GM12878 (cell line): ENCODE measurements at regions not wholly inside any gene's neighbourhood (a gene's known extent, or its start where the extent isn't known, plus 50 kb on each side); places are given as distances from the start of the nearest gene placed in this dataset. TPM values are rescaled to one million over a fixed set of nuclear protein-coding genes. Genes with fewer than 3 reads are reported as not detected.

Source experiments
- ATAC-seq: fragments of 200-7000 bp; cut with Tn5 transposase; 3 replicates; pipeline ENCODE4 v1.9.1; 2020; ENCODE audit warnings: mild to moderate bottlenecking, moderate library complexity
- BruUV-seq: library from RNA; stranded (reverse); fragments of 400-500 nt; replicated peaks from 2 replicates; lab custom pipeline; 2021; lab: Mats Ljungman, UMichigan
- CTCF ChIA-PET: fragments of 300-600 bp; sonication (Branson Sonifier 250); formaldehyde crosslinking; extraction: SDS; loops from one replicate; lab custom pipeline; 2021; ENCODE audit warnings: inconsistent platforms; lab: Yijun Ruan, JAX
- POLR2A ChIA-PET: fragments of 350-600 bp; formaldehyde crosslinking; extraction: SDS; loops from one replicate; lab custom pipeline; 2021; ENCODE audit warnings: inconsistent platforms; lab: Charles Lee
- RAD21 ChIA-PET: fragments of 300-600 bp; sonication (Branson Sonifier 250); formaldehyde crosslinking; loops from one replicate; lab custom pipeline; 2023; ENCODE audit warnings: antibody characterized with exemption; ENCODE audit not compliant: unreplicated experiment; lab: Charles Lee
- SMC1A ChIA-PET: fragments of 300-600 bp; sonication (Branson Sonifier 250); formaldehyde crosslinking; loops from one replicate; lab custom pipeline; 2023; ENCODE audit not compliant: unreplicated experiment, uncharacterized antibody; lab: Charles Lee
- DNase-seq: peaks from one replicate; pipeline ENCODE4 v3.0.0-alpha.2; 2011; ENCODE audit warnings: low read depth, low spot score
- FAIRE-seq: peaks from 3 replicates; lab custom pipeline; 2011; peaks lifted over from hg19 to GRCh38; lab: Jason Lieb, UNC
- H2AFZ ChIP-seq: 2 replicates; pipeline ENCODE4 v1.6.0; 2011; ENCODE audit warnings: low read depth, low read length, control low read depth; ENCODE audit not compliant: control insufficient read depth
- H3K27ac ChIP-seq: 2 replicates; pipeline ENCODE4 v1.5.1; 2011; ENCODE audit warnings: control low read depth; ENCODE audit not compliant: control insufficient read depth, insufficient read depth
- H3K27me3 ChIP-seq, 2 experiments: replicated peaks in 1 of 2; 2 replicates each; pipeline versions ENCODE4 v1.6.0 to v1.6.1; 2011; ENCODE audit warnings: low read length in 1 of 2; ENCODE audit not compliant: control insufficient read depth in 2 of 2, insufficient read depth in 2 of 2
- H3K36me3 ChIP-seq, 2 experiments: 2 replicates each; pipeline ENCODE4 v1.5.1; 2011; ENCODE audit warnings: low read length in 1 of 2; ENCODE audit not compliant: control insufficient read depth in 2 of 2, insufficient read depth in 2 of 2
- H3K4me1 ChIP-seq: 2 replicates; pipeline ENCODE4 v1.6.1; 2011; ENCODE audit warnings: mild to moderate bottlenecking, low read length, moderate library complexity, mixed read lengths; ENCODE audit not compliant: control insufficient read depth, insufficient read depth
- H3K4me2 ChIP-seq: 2 replicates; pipeline ENCODE4 v1.6.0; 2011; ENCODE audit warnings: control low read depth; ENCODE audit not compliant: control insufficient read depth, insufficient read depth
- H3K4me3 ChIP-seq: fragments of 200-600 bp; sonication (generic); 2 replicates; pipeline ENCODE4 v1.5.1; 2016
- H3K79me2 ChIP-seq: 2 replicates; pipeline ENCODE4 v1.6.0; 2011; ENCODE audit warnings: low read length; ENCODE audit not compliant: control insufficient read depth, insufficient read depth
- H3K9ac ChIP-seq: 2 replicates; pipeline ENCODE4 v1.8.0; 2011; ENCODE audit warnings: low read length, control low read depth, mixed read lengths; ENCODE audit not compliant: control insufficient read depth, insufficient read depth
- H3K9me3 ChIP-seq: replicated peaks from 3 replicates; pipeline ENCODE4 v1.5.1; 2011; ENCODE audit warnings: mild to moderate bottlenecking, low read length; ENCODE audit not compliant: control insufficient read depth, insufficient read depth
- H4K20me1 ChIP-seq: 2 replicates; pipeline ENCODE4 v1.6.0; 2011; ENCODE audit not compliant: control insufficient read depth, insufficient read depth
- ATF2 ChIP-seq: IDR thresholded peaks from 2 replicates; pipeline ENCODE4 v1.6.1; 2012; ENCODE audit warnings: low read length, inconsistent platforms
- BACH1 ChIP-seq: fragments of 450-650 bp; IDR thresholded peaks from 2 replicates; pipeline ENCODE4 v1.6.1; 2017; ENCODE audit warnings: mild to moderate bottlenecking, borderline replicate concordance
- BRCA1 ChIP-seq: IDR thresholded peaks from 2 replicates; pipeline ENCODE4 v1.6.1; 2011; ENCODE audit warnings: low read depth, low read length, improper control_type of control experiment
- KDM1A ChIP-seq: fragments of 200-600 bp; sonication (generic); IDR thresholded peaks from 2 replicates; pipeline ENCODE4 v1.6.1; 2016; ENCODE audit warnings: borderline replicate concordance
- SIX5 ChIP-seq: IDR thresholded peaks from 2 replicates; pipeline ENCODE4 v1.6.1; 2011; ENCODE audit warnings: mild to moderate bottlenecking, low read depth, low read length, moderate library complexity; ENCODE audit not compliant: severe bottlenecking
- YY1 ChIP-seq: IDR thresholded peaks from 2 replicates; pipeline ENCODE4 v1.6.1; 2011; ENCODE audit warnings: low read depth, mild to moderate bottlenecking, low read length
- ZSCAN29 ChIP-seq: fragments of 450-650 bp; IDR thresholded peaks from 2 replicates; pipeline ENCODE4 v1.6.1; 2017; ENCODE audit warnings: mild to moderate bottlenecking, moderate library complexity
- WGBS: methylation state at CpG from one replicate; pipeline ENCODE4 v1.1.6; 2016; ENCODE audit warnings: low lambda C conversion rate; ENCODE audit not compliant: insufficient replicate concordance, insufficient coverage; ENCODE audit errors: missing lambda C conversion rate; 5-methylcytosine and 5-hydroxymethylcytosine counted together
- in situ Hi-C: fragments of 300-500 bp; cut with MboI; formaldehyde crosslinking; loops from 9 replicates; pipeline ENCODE4 v1.14.3; 2018; ENCODE audit warnings: mixed read lengths
- intact Hi-C: fragments of 100-400 bp; cut with micrococcal nuclease; formaldehyde crosslinking; loops from one replicate; pipeline ENCODE4 v1.14.2; 2022; ENCODE audit not compliant: unreplicated experiment
- small RNA-seq: library from RNA; depleted of rRNA; stranded (forward); fragments of <200 nt; gene quantifications from one replicate; pipeline ENCODE3, GENCODE V24; 2014
- TF ChIP-seq, protein P1 (sequence below): fragments of 450-650 bp; IDR thresholded peaks from 2 replicates; pipeline ENCODE4 v1.6.1; 2017; ENCODE audit warnings: antibody characterized with exemption, mild to moderate bottlenecking, moderate library complexity
- TF ChIP-seq, protein P2 (sequence below): IDR thresholded peaks from 2 replicates; pipeline ENCODE4 v1.6.1; 2011; ENCODE audit warnings: borderline replicate concordance, low read depth, mild to moderate bottlenecking, moderate library complexity, low read length; ENCODE audit not compliant: insufficient read depth, poor library complexity, severe bottlenecking

DNA sequence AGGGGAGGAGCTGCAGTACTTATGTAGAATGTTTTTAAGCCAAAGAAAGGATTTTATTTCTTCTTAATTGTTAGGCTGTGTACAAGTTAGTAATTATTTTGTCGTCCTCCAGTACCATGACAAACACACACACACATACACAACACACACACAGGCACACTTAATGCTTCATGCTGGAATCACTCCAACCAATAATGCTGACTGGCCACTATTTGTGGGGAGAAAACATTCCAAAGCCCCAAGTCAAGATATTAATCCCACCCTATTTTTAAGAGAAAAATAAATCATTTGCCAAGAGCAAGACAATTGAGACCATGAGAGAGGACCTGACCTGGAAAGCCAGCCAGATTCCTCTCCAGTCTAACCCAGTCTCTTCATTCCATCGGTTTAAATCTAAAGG, 51.8 kb upstream of the TMCO5A start:
- BruUV-seq: no TSS peak
- ChIA-PET SMC1A (interaction anchor here (2.0 kb wide), 1 partner anchor 9 kb away, joined by 8 read pairs; no protein-coding TSS in a partner anchor), RAD21 (interaction anchor here (1.2 to 1.6 kb wide), 2 partner anchors 10 to 199 kb away, joined by 3 to 4 read pairs; no protein-coding TSS in a partner anchor), POLR2A (no interaction called here), CTCF (interaction anchor here (2.0 to 3.3 kb wide), 2 partner anchors 10 to 202 kb away, joined by 6 to 22 read pairs; no protein-coding TSS in a partner anchor)
- DNase-seq (no peak), ATAC-seq (no peak), FAIRE-seq (no peak)
- Histone ChIP-seq H3K79me2 (no peaks in the 10 kb centered on the region), H3K4me3 (no peak overlapping the region), H3K4me2 (no peak overlapping the region), H2AFZ (no peak overlapping the region), H3K36me3 (no peaks in the 10 kb centered on the region), H3K9ac (no peak overlapping the region), H3K27me3 (no peaks in the 10 kb centered on the region), H3K27ac (no peak overlapping the region), H3K9me3 (no peaks in the 10 kb centered on the region), H3K4me1 (no peaks in the 10 kb centered on the region), H4K20me1 (no peaks in the 10 kb centered on the region)
- intact Hi-C loops: loop anchor here (5.0 to 10.0 kb wide), 2 partner anchors 748 to 1000 kb away; no protein-coding TSS in a partner anchor
- in situ Hi-C loops: loop anchor here (25.0 kb wide), 2 partner anchors 995 to 1370 kb away; no protein-coding TSS in a partner anchor
- TF ChIP-seq BRCA1: no peak
- TF ChIP-seq SIX5: no peak
- no peak for TF ChIP-seq KDM1A
- TF ChIP-seq, protein P1, sequence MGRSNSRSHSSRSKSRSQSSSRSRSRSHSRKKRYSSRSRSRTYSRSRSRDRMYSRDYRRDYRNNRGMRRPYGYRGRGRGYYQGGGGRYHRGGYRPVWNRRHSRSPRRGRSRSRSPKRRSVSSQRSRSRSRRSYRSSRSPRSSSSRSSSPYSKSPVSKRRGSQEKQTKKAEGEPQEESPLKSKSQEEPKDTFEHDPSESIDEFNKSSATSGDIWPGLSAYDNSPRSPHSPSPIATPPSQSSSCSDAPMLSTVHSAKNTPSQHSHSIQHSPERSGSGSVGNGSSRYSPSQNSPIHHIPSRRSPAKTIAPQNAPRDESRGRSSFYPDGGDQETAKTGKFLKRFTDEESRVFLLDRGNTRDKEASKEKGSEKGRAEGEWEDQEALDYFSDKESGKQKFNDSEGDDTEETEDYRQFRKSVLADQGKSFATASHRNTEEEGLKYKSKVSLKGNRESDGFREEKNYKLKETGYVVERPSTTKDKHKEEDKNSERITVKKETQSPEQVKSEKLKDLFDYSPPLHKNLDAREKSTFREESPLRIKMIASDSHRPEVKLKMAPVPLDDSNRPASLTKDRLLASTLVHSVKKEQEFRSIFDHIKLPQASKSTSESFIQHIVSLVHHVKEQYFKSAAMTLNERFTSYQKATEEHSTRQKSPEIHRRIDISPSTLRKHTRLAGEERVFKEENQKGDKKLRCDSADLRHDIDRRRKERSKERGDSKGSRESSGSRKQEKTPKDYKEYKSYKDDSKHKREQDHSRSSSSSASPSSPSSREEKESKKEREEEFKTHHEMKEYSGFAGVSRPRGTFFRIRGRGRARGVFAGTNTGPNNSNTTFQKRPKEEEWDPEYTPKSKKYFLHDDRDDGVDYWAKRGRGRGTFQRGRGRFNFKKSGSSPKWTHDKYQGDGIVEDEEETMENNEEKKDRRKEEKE: no peak
- TF ChIP-seq, protein P2, sequence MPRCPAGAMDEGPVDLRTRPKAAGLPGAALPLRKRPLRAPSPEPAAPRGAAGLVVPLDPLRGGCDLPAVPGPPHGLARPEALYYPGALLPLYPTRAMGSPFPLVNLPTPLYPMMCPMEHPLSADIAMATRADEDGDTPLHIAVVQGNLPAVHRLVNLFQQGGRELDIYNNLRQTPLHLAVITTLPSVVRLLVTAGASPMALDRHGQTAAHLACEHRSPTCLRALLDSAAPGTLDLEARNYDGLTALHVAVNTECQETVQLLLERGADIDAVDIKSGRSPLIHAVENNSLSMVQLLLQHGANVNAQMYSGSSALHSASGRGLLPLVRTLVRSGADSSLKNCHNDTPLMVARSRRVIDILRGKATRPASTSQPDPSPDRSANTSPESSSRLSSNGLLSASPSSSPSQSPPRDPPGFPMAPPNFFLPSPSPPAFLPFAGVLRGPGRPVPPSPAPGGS: no peak
- no peak for TF ChIP-seq ZSCAN29
- no peak for TF ChIP-seq YY1
- no peak for TF ChIP-seq BACH1
- no peak for TF ChIP-seq ATF2
- 0% methylated on average over 2 of the region's 2 CpGs for WGBS

Small RNA genes in the stretch of these regions (small RNA-seq; reads per million reads assigned to genes)
- not detected for gene RF00017
